ENCODE measurements at regions not wholly inside any gene's neighbourhood (a gene's known extent, or its start where the extent isn't known, plus 50 kb on each side); places are given as distances from the start of the nearest gene placed in this dataset.

GRCh38 chr9:86460216-86461002 lies 106.2 kb upstream of the TUT7 start:
- H3K36me3 ChIP-seq (ENCODE audit: low read depth) = no peaks in the 10 kb centered on the region
- no peaks in the 10 kb centered on the region for H3K27me3 ChIP-seq (ENCODE audit: insufficient read depth, poor library complexity, severe bottlenecking)
- H3K4me3 ChIP-seq (ENCODE audit: severe bottlenecking) = no peak overlapping the region
- no peak for ATAC-seq (ENCODE audit: low read depth)
- TF ChIP-seq, protein P1, sequence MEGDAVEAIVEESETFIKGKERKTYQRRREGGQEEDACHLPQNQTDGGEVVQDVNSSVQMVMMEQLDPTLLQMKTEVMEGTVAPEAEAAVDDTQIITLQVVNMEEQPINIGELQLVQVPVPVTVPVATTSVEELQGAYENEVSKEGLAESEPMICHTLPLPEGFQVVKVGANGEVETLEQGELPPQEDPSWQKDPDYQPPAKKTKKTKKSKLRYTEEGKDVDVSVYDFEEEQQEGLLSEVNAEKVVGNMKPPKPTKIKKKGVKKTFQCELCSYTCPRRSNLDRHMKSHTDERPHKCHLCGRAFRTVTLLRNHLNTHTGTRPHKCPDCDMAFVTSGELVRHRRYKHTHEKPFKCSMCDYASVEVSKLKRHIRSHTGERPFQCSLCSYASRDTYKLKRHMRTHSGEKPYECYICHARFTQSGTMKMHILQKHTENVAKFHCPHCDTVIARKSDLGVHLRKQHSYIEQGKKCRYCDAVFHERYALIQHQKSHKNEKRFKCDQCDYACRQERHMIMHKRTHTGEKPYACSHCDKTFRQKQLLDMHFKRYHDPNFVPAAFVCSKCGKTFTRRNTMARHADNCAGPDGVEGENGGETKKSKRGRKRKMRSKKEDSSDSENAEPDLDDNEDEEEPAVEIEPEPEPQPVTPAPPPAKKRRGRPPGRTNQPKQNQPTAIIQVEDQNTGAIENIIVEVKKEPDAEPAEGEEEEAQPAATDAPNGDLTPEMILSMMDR (IDR thresholded peaks at IDR 0.05; ENCODE audit: poor library complexity, severe bottlenecking) = no peak
- H3K27ac ChIP-seq (ENCODE audit: poor library complexity, severe bottlenecking) = no peak overlapping the region
- DNase-seq (ENCODE audit: low spot score) = no peak
- H3K4me1 ChIP-seq (ENCODE audit: insufficient read depth, poor library complexity, severe bottlenecking) = no peaks in the 10 kb centered on the region
- no peaks in the 10 kb centered on the region for H3K9me3 ChIP-seq (ENCODE audit: severe bottlenecking)

DNA sequence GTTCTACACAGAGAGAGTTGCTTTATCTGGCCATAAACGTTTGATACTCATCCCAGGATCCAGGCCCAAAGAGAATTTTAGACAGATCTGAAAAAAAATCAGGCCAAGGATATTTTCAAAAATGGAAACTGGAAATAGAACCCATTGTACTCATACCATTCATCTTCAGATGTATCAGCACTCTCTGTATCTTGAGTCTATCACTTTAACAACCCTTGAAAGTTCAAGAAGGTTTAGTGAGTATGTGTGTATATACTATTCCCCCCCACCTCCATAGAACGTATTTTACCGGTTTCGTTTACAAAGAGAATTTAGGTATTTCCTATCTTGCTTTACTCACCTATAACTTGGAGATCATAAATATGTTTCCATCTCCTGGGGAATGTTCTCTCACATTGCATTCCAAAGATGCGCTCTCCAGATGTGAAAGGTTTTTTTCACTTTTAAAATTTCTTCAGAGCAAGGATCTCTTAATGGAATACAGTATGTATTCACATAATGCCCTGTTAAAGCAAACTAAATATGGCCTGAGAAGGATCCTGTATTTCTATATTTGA lies 105.5 kb upstream of the TUT7 start:
- no peak for ATAC-seq (ENCODE audit: low read depth)
- TF ChIP-seq, protein P1 (IDR thresholded peaks at IDR 0.05; ENCODE audit: poor library complexity, severe bottlenecking) = no peak
- H3K4me3 ChIP-seq (ENCODE audit: severe bottlenecking) = no peak overlapping the region
- H3K4me1 ChIP-seq (ENCODE audit: insufficient read depth, poor library complexity, severe bottlenecking) = no peaks in the 10 kb centered on the region
- no peaks in the 10 kb centered on the region for H3K9me3 ChIP-seq (ENCODE audit: severe bottlenecking)
- H3K27ac ChIP-seq (ENCODE audit: poor library complexity, severe bottlenecking) = no peak overlapping the region
- H3K36me3 ChIP-seq (ENCODE audit: low read depth) = no peaks in the 10 kb centered on the region
- DNase-seq (ENCODE audit: low spot score) = no peak
- no peaks in the 10 kb centered on the region for H3K27me3 ChIP-seq (ENCODE audit: insufficient read depth, poor library complexity, severe bottlenecking)

GRCh38 chr9:86459191-86459590 lies 105.0 kb upstream of the TUT7 start:
- Histone ChIP-seq H3K4me1 (ENCODE audit: insufficient read depth, poor library complexity, severe bottlenecking) (no peaks in the 10 kb centered on the region), H3K36me3 (ENCODE audit: low read depth) (no peaks in the 10 kb centered on the region), H3K27me3 (ENCODE audit: insufficient read depth, poor library complexity, severe bottlenecking) (no peaks in the 10 kb centered on the region), H3K9me3 (ENCODE audit: severe bottlenecking) (no peaks in the 10 kb centered on the region), H3K4me3 (ENCODE audit: severe bottlenecking) (no peak overlapping the region), H3K27ac (ENCODE audit: poor library complexity, severe bottlenecking) (no peak overlapping the region)
- no peak for DNase-seq (ENCODE audit: low spot score)
- no peak for ATAC-seq (ENCODE audit: low read depth)
- TF ChIP-seq, protein P1 (IDR thresholded peaks at IDR 0.05; ENCODE audit: poor library complexity, severe bottlenecking) = no peak

GRCh38 chr9:86458191-86458855 lies 104.1 kb upstream of the TUT7 start:
- Histone ChIP-seq H3K27me3 (ENCODE audit: insufficient read depth, poor library complexity, severe bottlenecking) (no peaks in the 10 kb centered on the region), H3K4me1 (ENCODE audit: insufficient read depth, poor library complexity, severe bottlenecking) (no peaks in the 10 kb centered on the region), H3K27ac (ENCODE audit: poor library complexity, severe bottlenecking) (no peak overlapping the region), H3K4me3 (ENCODE audit: severe bottlenecking) (no peak overlapping the region), H3K9me3 (ENCODE audit: severe bottlenecking) (no peaks in the 10 kb centered on the region), H3K36me3 (ENCODE audit: low read depth) (no peaks in the 10 kb centered on the region)
- no peak for DNase-seq (ENCODE audit: low spot score)
- no peak for ATAC-seq (ENCODE audit: low read depth)
- TF ChIP-seq, protein P1 (IDR thresholded peaks at IDR 0.05; ENCODE audit: poor library complexity, severe bottlenecking) = no peak
